Suppressor macrophage treated with lipopolysaccharide for 4 hours (primary cell): ENCODE measurements at regions not wholly inside any gene's neighbourhood (a gene's known extent, or its start where the extent isn't known, plus 50 kb on each side); places are given as distances from the start of the nearest gene placed in this dataset.

Source experiments
- DNase-seq: peaks from one replicate; pipeline ENCODE4 v3.0.0-alpha.2; 2020

DNA sequence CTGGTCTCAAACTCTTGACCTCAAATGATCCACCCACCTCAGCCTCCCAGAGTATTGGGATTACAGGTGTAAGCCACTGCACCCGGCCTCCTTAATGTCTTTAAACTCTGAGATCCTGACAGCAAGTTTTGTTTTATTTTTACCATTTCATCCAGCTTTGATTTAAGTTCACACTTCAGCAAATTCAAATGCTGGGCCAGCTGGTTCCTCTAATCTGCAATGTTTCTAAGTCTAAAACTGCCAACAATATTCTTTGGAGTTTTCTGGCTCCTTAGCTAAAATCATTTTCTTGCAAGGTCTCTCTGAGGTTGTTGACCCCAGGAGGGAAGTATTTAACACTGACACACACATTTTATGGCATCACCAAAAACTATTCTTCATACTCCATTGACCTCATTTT is 72.0 kb upstream of the COL24A1 start:
- no peak for DNase-seq

DNA sequence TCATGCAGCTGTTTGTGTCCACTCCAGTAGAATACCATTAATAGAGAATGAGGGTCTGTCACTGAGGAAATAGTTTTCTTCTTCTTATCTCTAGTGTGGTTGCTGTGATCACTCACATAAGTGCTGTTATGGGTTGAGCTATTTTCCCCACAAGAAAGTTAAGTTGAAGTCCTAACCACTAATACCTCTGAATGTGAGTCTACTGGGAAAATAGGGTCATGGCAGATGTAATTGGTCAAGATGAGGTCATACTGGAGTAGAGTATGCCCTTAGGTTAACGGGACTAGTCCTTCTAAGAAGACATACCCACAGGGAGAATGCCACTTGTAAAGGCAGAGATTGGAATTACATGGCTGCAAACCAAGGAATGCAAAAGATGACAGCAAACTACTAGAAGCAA is 70.5 kb upstream of the COL24A1 start:
- DNase-seq = no peak

DNA sequence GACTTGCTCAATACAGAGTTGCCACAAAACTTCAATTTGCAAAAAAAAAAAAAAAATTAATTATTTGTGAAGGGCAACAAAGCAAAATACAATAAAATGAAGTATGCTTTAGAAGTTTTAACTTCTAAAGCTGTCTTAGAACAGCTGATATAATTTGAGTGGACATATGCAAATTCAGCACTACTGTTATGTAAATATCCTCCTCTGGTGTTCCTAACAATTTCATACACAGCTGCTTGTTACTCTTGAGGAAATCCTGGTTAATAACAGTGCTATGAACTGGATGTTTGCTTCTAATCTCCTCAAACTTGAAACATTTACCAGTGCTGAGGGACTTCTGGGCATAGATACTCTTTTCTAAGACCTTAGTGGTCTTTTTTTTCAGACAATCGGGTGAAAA is 69.6 kb upstream of the COL24A1 start:
- DNase-seq = no peak

DNA sequence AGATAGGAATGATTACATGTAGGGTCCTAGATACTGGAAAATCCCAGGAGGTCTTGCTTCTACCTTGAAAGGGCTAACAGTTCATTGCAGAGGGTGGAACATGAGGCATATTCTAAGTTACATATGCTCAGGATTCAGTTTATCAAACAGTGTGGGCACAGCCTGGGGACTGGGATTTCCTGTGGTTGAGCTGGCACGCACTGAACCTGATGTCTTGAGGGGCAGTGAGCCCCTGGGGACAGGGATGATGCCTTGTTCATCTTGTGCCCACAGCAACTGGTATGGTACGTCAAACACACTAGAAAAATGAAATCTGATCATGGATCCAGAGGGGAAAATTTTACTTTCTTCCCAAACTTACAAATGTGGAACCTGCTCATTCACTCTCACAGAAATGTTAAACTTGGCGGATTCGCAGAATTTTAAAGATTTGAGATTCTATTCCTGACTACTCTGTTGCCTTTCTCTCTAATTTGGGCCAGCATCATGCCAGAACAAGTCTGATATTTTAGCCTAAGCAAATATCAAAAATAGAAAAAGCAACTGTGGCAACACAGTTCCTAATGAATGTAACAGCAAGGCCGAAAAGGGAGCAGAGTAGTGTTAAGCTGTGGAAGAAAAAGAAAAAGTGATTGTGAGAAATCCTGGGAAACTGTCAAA is 68.2 kb upstream of the COL24A1 start:
- DNase-seq = no peak

DNA sequence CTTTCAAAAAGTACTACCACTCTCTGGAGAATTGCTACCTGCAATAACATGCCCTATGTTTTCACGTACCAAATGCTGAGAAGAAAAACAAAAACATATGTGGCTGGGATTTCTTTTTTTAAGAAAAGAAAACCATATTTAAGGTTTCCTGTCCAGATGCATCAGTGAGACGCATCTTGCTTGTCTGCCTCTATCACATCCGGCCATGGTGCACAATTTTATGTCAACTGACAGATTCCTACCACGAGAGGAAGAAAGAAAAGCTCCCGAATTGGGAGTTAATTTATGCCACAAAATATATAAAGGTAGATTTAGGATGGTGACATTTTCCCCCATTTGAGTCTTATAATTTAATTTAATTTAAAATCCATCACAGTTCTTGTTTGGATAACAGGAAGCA is 62.3 kb upstream of the COL24A1 start:
- DNase-seq = no peak

DNA sequence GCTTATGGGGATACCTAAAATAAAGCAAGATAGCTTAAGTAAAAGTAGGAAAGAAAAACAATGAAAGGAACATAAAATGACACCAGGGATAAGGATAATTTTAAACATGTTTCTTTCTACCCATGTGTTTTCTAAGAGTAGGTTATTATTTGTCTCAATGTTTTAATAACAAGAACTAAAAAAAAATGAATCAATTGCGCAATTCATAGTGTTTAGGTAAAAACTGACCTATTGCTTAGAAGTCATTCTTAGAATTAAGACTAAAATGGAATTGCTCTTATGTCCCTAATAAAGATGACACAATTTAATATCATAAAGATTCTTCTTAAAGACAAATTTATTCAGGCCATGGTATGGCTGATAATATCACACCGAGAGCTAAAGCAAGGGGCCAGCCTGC is 58.0 kb upstream of the COL24A1 start:
- DNase-seq = no peak

DNA sequence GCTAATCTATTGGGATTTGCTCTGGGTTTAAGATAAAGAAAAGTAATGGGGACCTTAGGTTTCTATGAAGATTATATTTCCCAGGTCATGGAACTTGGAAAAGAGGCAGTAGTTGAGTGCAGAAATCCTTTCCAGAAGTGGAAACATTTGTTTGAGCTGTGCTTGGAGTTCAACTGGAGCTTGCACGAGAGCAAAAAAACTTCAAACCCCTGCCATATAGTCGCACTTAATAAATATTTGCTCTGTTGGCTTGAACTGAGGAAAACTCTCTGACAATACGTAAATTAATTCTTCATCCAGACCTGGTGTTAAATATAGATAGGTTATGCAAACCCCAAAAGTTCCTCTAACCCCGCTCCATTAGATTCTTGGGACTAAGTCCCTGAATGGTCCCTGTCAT is 52.8 kb upstream of the COL24A1 start:
- DNase-seq = no peak

DNA sequence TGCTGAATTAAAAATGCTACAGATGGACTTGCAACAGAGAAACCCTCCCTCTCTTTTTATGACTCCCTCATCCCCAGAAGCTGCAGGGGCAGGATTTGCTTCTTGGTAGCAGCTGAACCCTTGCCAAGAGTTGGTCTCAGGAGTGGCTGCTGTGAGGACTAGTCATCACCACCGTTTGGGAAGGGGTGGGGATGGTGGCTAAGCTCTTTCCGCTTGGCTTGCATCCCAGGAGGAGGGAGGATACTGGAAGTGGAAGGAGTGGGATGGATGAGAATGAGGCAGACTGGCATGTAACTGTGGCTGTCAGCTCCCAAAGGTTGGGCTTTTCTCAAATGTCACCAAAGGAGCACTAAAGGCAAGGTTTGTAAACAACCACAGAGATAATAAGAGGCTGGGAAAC is 50.8 kb upstream of the COL24A1 start:
- DNase-seq = no peak
